Glutamatergic neuron (in vitro differentiated cells): ENCODE measurements at regions not wholly inside any gene's neighbourhood (a gene's known extent, or its start where the extent isn't known, plus 50 kb on each side); places are given as distances from the start of the nearest gene placed in this dataset.

Experiments used
- DNase-seq: peaks from one replicate; pipeline ENCODE4 v3.0.0; 2022
- H3K27ac Mint-ChIP-seq: one replicate; pipeline ENCODE4 v1.8.0; 2020; ENCODE audit warnings: mild to moderate bottlenecking, mixed read lengths, inconsistent platforms; ENCODE audit not compliant: unreplicated experiment
- H3K27me3 Mint-ChIP-seq: one replicate; pipeline ENCODE4 v1.8.0; 2020; ENCODE audit warnings: mild to moderate bottlenecking, moderate library complexity, mixed read lengths, inconsistent platforms; ENCODE audit not compliant: unreplicated experiment
- H3K36me3 Mint-ChIP-seq: one replicate; pipeline ENCODE4 v1.8.0; 2020; ENCODE audit warnings: mild to moderate bottlenecking, mixed read lengths, inconsistent platforms; ENCODE audit not compliant: unreplicated experiment
- H3K4me1 Mint-ChIP-seq: one replicate; pipeline ENCODE4 v1.8.0; 2020; ENCODE audit warnings: mild to moderate bottlenecking, low read depth, mixed read lengths, inconsistent platforms; ENCODE audit not compliant: unreplicated experiment
- H3K4me3 Mint-ChIP-seq: one replicate; pipeline ENCODE4 v1.8.0; 2020; ENCODE audit warnings: mild to moderate bottlenecking, mixed read lengths, inconsistent platforms; ENCODE audit not compliant: unreplicated experiment
- H3K9me3 Mint-ChIP-seq: one replicate; pipeline ENCODE4 v1.8.0; 2020; ENCODE audit warnings: mild to moderate bottlenecking, moderate library complexity, mixed read lengths, inconsistent platforms; ENCODE audit not compliant: unreplicated experiment
- TF ChIP-seq, protein P1 (sequence below): fragments of 200-600 bp; sonication (generic); IDR thresholded peaks from one replicate; pipeline ENCODE4 v1.5.0; 2021; ENCODE audit not compliant: partially characterized antibody, unreplicated experiment

DNA sequence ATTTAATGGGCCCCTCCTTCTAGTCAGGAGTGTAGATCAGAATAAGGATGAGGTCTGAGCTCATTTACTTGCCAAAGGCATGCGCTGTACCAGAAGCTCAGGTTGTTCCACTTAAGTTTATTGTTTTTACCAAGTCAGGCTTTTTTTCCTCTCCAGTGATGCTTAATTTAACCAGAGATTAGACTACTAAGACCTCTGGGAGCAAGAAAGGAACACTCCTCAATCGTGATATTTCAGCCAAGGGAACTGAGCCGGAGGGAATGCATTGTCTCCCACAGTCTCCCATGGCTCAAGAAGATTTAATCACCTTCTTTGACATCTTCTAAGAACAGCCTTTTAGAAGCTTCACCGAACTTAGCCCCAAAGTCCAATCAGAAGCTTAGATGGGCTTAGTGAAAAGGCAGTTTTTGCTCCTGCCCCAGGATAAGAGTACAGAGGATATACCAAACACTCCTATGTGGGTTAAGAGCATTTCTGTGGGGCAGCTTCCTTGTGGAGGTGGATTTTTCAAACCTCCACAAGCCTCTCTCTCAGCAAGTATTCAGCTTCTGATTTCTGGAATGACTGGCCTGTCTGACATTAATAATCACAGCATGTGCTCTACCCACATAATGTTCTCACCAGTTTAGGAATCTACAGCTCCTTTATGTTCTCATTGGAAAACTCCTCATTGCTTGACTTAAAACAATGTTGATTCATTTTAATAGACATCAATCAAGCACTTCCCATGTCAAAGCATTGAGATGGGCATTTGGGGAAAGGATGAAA is 322.7 kb downstream of the SUCLA2 start:
- Mint-ChIP-seq H3K4me1 (no peaks in the 10 kb centered on the region), H3K27me3 (no peaks in the 10 kb centered on the region), H3K27ac (no peak overlapping the region), H3K9me3 (peaks cover 3% of the 10 kb centered on the region), H3K36me3 (no peaks in the 10 kb centered on the region), H3K4me3 (no peak overlapping the region)
- TF ChIP-seq, protein P1, sequence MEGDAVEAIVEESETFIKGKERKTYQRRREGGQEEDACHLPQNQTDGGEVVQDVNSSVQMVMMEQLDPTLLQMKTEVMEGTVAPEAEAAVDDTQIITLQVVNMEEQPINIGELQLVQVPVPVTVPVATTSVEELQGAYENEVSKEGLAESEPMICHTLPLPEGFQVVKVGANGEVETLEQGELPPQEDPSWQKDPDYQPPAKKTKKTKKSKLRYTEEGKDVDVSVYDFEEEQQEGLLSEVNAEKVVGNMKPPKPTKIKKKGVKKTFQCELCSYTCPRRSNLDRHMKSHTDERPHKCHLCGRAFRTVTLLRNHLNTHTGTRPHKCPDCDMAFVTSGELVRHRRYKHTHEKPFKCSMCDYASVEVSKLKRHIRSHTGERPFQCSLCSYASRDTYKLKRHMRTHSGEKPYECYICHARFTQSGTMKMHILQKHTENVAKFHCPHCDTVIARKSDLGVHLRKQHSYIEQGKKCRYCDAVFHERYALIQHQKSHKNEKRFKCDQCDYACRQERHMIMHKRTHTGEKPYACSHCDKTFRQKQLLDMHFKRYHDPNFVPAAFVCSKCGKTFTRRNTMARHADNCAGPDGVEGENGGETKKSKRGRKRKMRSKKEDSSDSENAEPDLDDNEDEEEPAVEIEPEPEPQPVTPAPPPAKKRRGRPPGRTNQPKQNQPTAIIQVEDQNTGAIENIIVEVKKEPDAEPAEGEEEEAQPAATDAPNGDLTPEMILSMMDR, result no peak
- no peak for DNase-seq

DNA sequence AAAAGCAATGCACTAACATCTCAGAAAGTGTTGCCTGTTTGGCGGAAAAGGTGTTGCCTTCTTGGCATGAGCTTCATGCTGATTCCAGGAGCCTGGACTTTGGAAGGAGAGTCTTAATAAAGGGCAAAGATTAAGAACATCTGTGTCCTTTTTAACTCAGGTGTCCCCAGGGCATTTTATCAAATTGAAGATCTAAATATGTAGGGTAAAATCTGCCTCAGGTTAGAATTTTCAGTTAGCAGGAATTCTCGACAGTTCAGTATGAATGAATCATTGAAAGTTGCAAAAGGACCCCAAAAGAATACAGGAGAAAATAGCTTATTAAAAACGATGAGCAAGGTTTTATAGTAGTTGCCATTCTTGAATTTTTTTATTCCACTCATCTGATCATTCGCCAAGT is 325.2 kb downstream of the SUCLA2 start:
- H3K36me3 Mint-ChIP-seq, result no peaks in the 10 kb centered on the region
- no peak overlapping the region for H3K4me3 Mint-ChIP-seq
- TF ChIP-seq, protein P1, result no peak
- H3K9me3 Mint-ChIP-seq, result peaks cover 3% of the 10 kb centered on the region
- no peak for DNase-seq
- no peak overlapping the region for H3K27ac Mint-ChIP-seq
- no peaks in the 10 kb centered on the region for H3K27me3 Mint-ChIP-seq
- no peaks in the 10 kb centered on the region for H3K4me1 Mint-ChIP-seq

DNA sequence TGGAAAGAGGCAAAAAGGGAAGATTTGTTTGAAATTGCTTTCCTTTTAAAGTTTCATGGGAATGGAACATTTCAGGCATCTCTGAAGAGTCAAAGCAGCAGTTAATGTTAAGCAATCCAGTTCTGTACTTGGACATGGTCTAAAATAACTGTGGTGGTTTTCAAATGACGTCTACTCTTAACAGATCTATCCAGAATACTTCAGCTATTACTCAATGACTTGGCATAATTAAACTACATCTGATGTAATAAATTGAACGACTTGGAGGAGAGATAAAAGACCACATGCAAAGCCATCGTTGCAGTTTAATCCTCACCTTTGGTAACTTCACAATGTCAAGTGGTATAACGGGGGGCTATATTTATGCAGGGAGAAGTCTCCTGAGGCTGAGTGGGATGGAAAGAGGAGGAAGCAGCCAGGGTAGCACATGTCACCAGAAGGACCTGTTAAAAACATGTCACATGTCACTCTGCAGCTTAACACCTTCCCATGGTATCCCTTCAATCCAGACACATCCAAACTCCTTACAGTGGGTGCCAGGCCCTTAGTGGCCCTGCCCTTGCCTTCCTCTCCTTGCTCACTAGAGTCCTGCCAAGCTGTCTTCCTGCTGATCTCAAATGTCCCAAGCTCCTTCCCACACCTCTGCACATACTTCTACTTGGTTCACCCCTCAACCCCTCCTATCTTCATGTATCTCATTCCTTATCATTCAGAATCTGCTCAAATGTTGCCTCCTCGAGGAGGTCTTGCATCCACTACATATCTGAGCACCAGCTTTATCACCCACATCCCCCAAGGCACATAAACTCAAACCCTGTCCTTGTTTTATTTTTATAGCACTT is 327.8 kb downstream of the SUCLA2 start:
- no peaks in the 10 kb centered on the region for H3K4me1 Mint-ChIP-seq
- H3K27ac Mint-ChIP-seq, result no peak overlapping the region
- no peaks in the 10 kb centered on the region for H3K36me3 Mint-ChIP-seq
- no peak for DNase-seq
- TF ChIP-seq, protein P1, result no peak
- H3K4me3 Mint-ChIP-seq, result no peak overlapping the region
- peaks cover 3% of the 10 kb centered on the region for H3K9me3 Mint-ChIP-seq
- H3K27me3 Mint-ChIP-seq, result no peaks in the 10 kb centered on the region

DNA sequence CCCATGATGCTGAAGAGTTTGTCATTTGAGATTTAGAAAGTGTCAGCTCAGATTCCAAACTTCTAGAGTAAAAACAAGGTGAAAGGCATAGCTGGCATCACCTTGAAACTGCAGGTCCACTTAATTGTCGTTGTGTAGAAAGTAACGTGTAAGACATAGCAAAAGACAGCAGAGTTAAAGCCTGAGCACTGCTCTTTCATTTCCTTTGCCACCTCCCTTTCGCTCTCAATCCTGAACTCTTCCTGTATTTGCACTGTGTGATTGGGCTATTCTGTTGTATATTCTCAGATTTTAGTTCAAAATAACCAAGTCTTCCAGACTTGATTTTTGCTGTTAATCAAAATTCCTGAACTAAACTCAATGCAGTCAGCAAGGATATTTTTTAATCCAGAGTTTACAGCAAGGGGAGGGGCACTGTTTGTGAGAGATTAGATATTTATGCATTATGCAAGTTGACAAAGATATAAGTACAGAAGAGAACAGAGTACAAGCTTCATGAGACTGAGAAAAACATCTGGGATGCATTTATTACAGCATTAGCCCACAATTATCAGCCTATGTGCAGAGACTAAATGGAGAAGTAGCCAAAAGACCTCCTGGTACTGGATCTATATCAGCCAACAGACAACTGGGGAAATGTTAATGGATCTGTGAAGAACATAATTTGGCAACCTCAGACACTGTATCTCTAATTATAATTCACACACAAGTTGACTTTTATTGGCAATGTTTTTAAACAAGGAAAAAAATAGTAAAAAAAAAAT is 328.6 kb downstream of the SUCLA2 start:
- H3K4me1 Mint-ChIP-seq, result no peaks in the 10 kb centered on the region
- H3K4me3 Mint-ChIP-seq, result no peak overlapping the region
- H3K27ac Mint-ChIP-seq, result no peak overlapping the region
- H3K27me3 Mint-ChIP-seq, result no peaks in the 10 kb centered on the region
- no peak for DNase-seq
- peaks cover 3% of the 10 kb centered on the region for H3K9me3 Mint-ChIP-seq
- H3K36me3 Mint-ChIP-seq, result no peaks in the 10 kb centered on the region
- TF ChIP-seq, protein P1, result no peak
